AG09319 (cell line): ENCODE measurements at regions not wholly inside any gene's neighbourhood (a gene's known extent, or its start where the extent isn't known, plus 50 kb on each side); places are given as distances from the start of the nearest gene placed in this dataset.

Experiments
- DNase-seq: peaks from one replicate; pipeline ENCODE4 v3.0.0-alpha.2; 2010; ENCODE audit warnings: low read depth; ENCODE audit errors: extremely low read depth
- TF ChIP-seq, protein P1 (sequence below): IDR thresholded peaks from 2 replicates; pipeline ENCODE4 v1.5.1; 2011; ENCODE audit warnings: low read depth, mild to moderate bottlenecking, inconsistent platforms, low read length, moderate library complexity

DNA sequence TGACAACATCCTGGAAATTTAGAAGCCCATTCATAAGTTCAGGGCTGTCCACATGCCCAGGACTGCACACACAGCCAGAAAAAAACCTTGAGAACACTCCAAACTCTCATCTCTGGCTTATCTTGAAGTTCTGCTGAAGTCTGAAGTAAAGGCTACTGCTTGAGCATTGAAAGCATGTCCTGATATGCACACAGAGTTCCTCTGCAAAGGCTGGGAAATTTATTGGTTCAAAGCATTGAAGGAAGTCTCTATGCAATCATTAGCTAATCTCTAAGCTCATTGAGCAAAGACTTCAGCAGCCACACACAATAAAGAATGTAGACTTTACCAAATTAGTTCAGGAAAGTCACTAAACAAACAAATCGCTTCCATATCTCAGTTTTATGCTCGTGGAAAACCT is 162.0 kb upstream of the STT3B start:
- DNase-seq: no peak
- TF ChIP-seq, protein P1, sequence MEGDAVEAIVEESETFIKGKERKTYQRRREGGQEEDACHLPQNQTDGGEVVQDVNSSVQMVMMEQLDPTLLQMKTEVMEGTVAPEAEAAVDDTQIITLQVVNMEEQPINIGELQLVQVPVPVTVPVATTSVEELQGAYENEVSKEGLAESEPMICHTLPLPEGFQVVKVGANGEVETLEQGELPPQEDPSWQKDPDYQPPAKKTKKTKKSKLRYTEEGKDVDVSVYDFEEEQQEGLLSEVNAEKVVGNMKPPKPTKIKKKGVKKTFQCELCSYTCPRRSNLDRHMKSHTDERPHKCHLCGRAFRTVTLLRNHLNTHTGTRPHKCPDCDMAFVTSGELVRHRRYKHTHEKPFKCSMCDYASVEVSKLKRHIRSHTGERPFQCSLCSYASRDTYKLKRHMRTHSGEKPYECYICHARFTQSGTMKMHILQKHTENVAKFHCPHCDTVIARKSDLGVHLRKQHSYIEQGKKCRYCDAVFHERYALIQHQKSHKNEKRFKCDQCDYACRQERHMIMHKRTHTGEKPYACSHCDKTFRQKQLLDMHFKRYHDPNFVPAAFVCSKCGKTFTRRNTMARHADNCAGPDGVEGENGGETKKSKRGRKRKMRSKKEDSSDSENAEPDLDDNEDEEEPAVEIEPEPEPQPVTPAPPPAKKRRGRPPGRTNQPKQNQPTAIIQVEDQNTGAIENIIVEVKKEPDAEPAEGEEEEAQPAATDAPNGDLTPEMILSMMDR: no peak

- no peak for DNase-seq
- TF ChIP-seq, protein P1: no peak
Observed at GRCh38 chr3:31371484-31372177, 161.1 kb upstream of the STT3B start.

- TF ChIP-seq, protein P1: no peak
- no peak for DNase-seq
Observed at GRCh38 chr3:31373681-31374080, 159.0 kb upstream of the STT3B start.

DNA sequence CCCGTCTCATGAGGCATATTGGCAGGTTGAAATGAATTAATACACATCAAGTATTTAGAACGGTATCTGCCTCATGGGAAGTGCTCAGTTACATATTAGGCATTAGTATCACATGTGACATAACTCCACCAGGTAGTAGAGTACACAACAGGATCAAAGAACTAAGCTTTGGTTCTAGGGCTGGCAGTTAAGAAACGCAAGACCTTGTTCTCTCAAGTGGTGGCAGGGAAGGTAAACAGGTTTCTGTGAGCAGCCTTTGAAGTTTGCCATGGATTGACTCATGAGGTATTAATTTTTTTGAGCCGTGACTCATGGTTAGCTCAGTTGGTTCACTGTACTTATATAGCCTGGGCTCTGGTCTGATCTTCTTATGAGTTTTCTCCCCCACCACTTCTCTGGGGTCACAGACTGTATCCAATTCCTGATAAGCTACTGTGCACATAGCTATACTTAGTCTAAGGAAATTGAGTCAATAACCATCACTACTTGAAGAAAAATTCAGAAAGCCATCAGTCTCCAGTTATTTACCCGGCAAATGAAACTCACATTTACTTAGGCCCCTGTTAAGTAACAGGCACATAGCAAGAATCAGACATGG is 155.6 kb upstream of the STT3B start:
- DNase-seq: no peak
- TF ChIP-seq, protein P1: no peak

GRCh38 chr3:31378231-31378630 is 154.5 kb upstream of the STT3B start:
- no peak for DNase-seq
- TF ChIP-seq, protein P1: no peak

DNA sequence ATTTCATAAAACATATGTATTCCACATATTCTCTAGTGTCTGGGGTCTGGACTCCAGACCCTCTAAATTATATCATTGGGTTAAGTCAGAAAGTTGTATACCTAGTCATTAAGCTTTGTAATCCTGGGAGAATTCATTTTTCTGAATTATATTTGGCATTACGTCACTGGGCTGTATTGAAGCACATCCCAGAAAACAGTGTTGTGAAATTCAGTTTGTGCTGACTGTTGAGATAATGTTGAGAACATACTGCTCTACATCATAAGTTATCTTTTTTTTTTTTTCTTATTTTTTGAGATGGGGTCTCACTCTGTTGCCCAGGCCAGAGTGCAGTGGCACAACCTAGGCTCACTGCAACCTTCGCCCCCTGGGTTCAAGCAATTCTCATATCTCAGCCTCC is 153.1 kb upstream of the STT3B start:
- TF ChIP-seq, protein P1: no peak

GRCh38 chr3:31382856-31383255 is 149.9 kb upstream of the STT3B start:
- no peak for DNase-seq
- TF ChIP-seq, protein P1: no peak

More for the DNA sequence above, 153.1 kb upstream of the STT3B start:
- DNase-seq: no peak
